Suppressor macrophage treated with lipopolysaccharide for 4 hours (primary cell): ENCODE measurements at regions not wholly inside any gene's neighbourhood (a gene's known extent, or its start where the extent isn't known, plus 50 kb on each side); places are given as distances from the start of the nearest gene placed in this dataset.

Source experiments
- DNase-seq: peaks from one replicate; pipeline ENCODE4 v3.0.0-alpha.2; 2020

- peak; percentile 67 for DNase-seq
Observed at GRCh38 chr17:70230850-70231640, 61.7 kb downstream of the KCNJ2 start.

GRCh38 chr17:70232466-70232865, 63.1 kb downstream of the KCNJ2 start:
- DNase-seq = no peak

GRCh38 chr17:70235252-70235651, 65.9 kb downstream of the KCNJ2 start:
- DNase-seq = no peak

GRCh38 chr17:70238228-70238627, 68.9 kb downstream of the KCNJ2 start:
- DNase-seq = no peak

- no peak for DNase-seq
Observed at GRCh38 chr17:70238646-70239045, 69.3 kb downstream of the KCNJ2 start.

GRCh38 chr17:70239391-70239826, 70.1 kb downstream of the KCNJ2 start:
- DNase-seq = no peak

GRCh38 chr17:70241071-70241470, 71.7 kb downstream of the KCNJ2 start:
- no peak for DNase-seq

- DNase-seq = peak; percentile 12
Observed at GRCh38 chr17:70242781-70243437, 73.6 kb downstream of the KCNJ2 start.

- no peak for DNase-seq
Observed at GRCh38 chr17:70251706-70252105, 82.4 kb downstream of the KCNJ2 start.

GRCh38 chr17:70254735-70255460, 85.6 kb downstream of the KCNJ2 start:
- peak; percentile 61 for DNase-seq

GRCh38 chr17:70256751-70257150, 87.4 kb downstream of the KCNJ2 start:
- no peak for DNase-seq

GRCh38 chr17:70258465-70258864, 89.1 kb downstream of the KCNJ2 start:
- DNase-seq = no peak

- no peak for DNase-seq
Observed at GRCh38 chr17:70259400-70259799, 90.1 kb downstream of the KCNJ2 start.

- DNase-seq = no peak
Observed at GRCh38 chr17:70261170-70261569, 91.8 kb downstream of the KCNJ2 start.

GRCh38 chr17:70265471-70265870, 96.1 kb downstream of the KCNJ2 start:
- DNase-seq = peak; percentile 68

GRCh38 chr17:70266394-70266793, 97.1 kb downstream of the KCNJ2 start:
- DNase-seq = peak; percentile 55

GRCh38 chr17:70268383-70268782, 99.1 kb downstream of the KCNJ2 start:
- DNase-seq = no peak

GRCh38 chr17:70270554-70270953, 101.2 kb downstream of the KCNJ2 start:
- DNase-seq = no peak

- DNase-seq = no peak
Observed at GRCh38 chr17:70271200-70271599, 101.9 kb downstream of the KCNJ2 start.

GRCh38 chr17:70271672-70272071, 102.3 kb downstream of the KCNJ2 start:
- no peak for DNase-seq

GRCh38 chr17:70274255-70274654, 104.9 kb downstream of the KCNJ2 start:
- no peak for DNase-seq

GRCh38 chr17:70276906-70277305, 107.6 kb downstream of the KCNJ2 start:
- no peak for DNase-seq

- no peak for DNase-seq
Observed at GRCh38 chr17:70278844-70279462, 109.6 kb downstream of the KCNJ2 start.
